ENCODE measurements at regions not wholly inside any gene's neighbourhood (a gene's known extent, or its start where the extent isn't known, plus 50 kb on each side); places are given as distances from the start of the nearest gene placed in this dataset.

DNA sequence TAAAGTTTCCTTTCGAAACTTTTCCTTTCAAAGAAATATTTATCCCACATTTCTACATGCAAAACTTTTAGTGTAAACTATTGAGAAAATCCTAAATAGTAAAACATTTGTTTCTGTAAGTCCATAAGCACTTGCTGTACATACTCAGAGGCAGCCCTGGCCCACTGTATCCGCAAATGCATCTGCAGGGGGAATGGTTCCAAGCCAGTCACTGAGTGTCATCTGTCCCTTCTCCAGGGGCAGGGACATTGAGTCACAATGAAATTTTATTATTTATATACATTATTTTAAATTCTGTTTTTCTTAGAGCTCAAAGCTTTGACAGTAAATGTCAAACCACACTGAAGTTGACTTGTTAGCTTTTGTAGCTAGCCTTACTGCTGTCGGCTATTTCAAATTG, 367.2 kb downstream of the MTX2 start:
- no peak for DNase-seq (ENCODE audit: extremely low spot score)
- Histone ChIP-seq H3K36me3 (ENCODE audit: insufficient read depth) (no peaks in the 10 kb centered on the region), H3K4me1 (ENCODE audit: insufficient read depth) (no peaks in the 10 kb centered on the region), H3K4me3 (ENCODE audit: low read depth, low read length) (no peak overlapping the region), H3K27ac (ENCODE audit: low read depth) (no peak overlapping the region)
- 73% methylated on average over 3 of the region's 3 CpGs for WGBS

DNA sequence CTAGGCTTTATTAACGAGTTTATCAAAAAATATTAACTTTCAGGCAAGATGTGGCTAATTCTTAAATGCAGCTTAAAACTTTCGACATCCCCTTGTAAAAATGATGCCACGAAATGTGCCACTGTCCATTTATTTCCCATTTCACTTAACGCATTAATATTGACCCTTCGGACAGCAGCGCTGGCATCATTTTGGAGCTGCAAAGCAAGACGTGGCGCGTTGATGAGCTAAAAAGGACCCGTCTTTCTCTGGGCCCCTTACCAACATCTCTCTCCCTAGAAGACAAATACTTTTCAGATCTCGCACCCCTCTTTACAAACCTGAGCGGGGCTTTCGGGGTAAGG, 367.9 kb downstream of the MTX2 start:
- H3K4me3 ChIP-seq (ENCODE audit: low read depth, low read length), result peak overlapping the region; percentile 56
- H3K4me1 ChIP-seq (ENCODE audit: insufficient read depth), result no peaks in the 10 kb centered on the region
- no peaks in the 10 kb centered on the region for H3K36me3 ChIP-seq (ENCODE audit: insufficient read depth)
- 30% methylated on average over 13 of the region's 13 CpGs for WGBS
- DNase-seq (ENCODE audit: extremely low spot score), result no peak
- H3K27ac ChIP-seq (ENCODE audit: low read depth), result no peak overlapping the region

DNA sequence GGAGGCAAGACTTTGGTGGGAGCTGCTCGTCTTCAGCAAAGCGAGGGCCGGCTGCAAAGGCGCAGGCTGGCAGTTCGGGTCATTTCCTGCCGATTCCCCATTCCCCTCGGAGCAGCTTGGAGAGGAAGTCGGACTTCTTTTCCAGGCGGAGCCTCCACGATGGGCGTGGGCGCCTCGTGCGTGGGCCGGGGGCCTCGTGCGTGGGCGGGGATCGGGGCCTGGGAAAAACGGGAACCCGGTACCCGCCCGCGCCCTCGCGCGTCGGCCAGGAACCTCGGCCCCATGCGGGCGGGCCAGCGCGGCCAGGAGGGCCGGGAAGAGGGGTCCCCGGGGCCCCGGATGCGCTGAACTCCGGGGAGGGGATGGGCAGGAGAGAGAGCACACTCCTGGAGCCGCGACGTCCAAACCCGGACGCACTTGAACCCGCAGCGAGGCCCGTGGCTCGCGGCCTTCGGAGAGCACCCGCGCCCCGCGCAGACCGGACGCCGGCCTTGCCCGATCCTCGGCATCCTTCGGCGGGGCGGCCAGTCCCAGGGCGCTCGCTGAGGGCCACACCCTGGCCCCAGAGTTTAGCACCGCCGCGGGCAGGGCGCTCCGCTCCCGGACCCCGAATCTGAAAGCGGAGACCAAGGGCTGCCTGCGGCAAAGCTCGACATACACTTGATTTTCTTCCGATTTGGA, 368.4 kb downstream of the MTX2 start:
- no peak for DNase-seq (ENCODE audit: extremely low spot score)
- no peaks in the 10 kb centered on the region for H3K4me1 ChIP-seq (ENCODE audit: insufficient read depth)
- H3K36me3 ChIP-seq (ENCODE audit: insufficient read depth), result no peaks in the 10 kb centered on the region
- WGBS, result 1% methylated on average over 74 of the region's 74 CpGs
- no peak overlapping the region for H3K27ac ChIP-seq (ENCODE audit: low read depth)
- H3K4me3 ChIP-seq (ENCODE audit: low read depth, low read length), result peak overlapping the region; percentile 56

DNA sequence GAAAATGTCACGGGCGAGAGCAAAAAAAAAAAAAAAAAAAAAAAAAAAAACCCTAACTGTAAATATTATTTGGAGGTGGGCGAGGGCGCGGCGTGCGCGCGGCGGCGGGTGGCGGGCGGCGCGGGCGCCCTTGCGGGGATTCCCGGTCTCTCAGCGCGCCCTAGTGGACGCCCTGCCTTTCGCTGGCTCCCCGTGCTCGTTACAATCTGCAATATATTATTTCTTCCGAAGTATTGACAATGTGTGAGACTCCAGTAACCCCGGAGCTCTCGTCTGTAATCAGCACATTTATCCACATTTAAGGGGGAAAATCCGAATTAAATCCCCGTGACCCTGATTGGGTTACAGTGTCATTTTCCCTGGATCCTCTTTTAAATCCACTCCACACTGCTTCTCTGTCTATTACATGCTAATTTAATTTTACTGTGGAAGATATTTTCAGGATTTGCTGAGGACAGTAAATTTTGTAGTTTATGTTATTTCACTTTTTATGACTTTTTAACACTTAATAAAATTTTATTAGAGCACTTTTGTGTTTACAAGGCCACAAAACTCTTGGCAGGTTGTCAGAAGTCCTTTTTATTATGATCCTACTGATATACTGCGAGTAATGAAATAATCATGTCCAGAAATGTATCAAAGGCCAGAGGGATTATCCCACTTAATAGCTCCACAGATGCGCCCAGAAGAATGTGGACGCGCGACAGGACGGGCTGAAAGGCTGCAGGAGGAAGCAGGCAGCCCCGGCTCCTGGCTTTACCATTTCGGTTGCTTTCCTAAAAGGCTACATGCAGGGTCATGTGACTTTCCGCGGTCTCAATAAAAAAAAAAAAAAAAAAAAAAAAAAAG, 369.1 kb downstream of the MTX2 start:
- H3K4me3 ChIP-seq (ENCODE audit: low read depth, low read length), result peak overlapping the region; percentile 56
- WGBS, result 4% methylated on average over 39 of the region's 39 CpGs
- no peak overlapping the region for H3K27ac ChIP-seq (ENCODE audit: low read depth)
- no peak for DNase-seq (ENCODE audit: extremely low spot score)
- no peaks in the 10 kb centered on the region for H3K36me3 ChIP-seq (ENCODE audit: insufficient read depth)
- H3K4me1 ChIP-seq (ENCODE audit: insufficient read depth), result no peaks in the 10 kb centered on the region

DNA sequence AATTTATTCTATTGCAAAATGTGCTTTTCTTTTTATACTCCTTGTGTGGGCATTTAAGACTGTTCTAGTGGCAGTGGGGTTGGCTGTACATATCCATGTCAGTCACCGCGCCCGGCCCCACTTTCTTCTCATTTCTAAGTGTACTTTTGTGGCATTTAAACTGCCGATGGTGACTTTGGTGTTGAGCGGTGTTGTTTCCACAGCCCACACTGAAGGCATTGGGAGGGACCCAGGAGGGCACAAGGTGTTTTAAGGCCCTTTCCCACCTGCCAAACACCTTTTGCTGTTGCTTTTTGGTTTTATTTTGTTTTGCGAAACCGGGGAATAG, 369.7 kb downstream of the MTX2 start:
- H3K4me1 ChIP-seq (ENCODE audit: insufficient read depth), result no peaks in the 10 kb centered on the region
- no peak overlapping the region for H3K27ac ChIP-seq (ENCODE audit: low read depth)
- WGBS, result 44% methylated on average over 7 of the region's 7 CpGs
- no peak overlapping the region for H3K4me3 ChIP-seq (ENCODE audit: low read depth, low read length)
- H3K36me3 ChIP-seq (ENCODE audit: insufficient read depth), result no peaks in the 10 kb centered on the region
- DNase-seq (ENCODE audit: extremely low spot score), result no peak

DNA sequence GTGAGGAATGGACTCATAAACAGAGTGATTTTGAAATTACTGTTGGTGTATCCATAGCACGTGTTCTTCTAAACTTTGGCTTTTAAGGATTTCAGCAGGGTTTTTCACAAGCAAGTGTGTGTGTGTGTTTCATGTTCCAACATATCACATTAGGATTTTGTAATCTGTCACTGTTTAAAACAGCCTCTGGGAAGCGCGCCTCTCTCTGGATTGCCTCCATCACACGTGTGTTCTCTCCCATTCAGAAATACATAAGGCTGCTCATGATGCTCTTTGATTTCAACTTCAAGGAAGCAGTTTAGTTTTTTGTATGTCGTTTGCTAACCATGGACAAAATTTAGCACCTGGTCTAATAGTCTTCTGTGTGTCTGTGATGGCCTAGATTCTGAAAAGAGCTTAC, 370.4 kb downstream of the MTX2 start:
- DNase-seq (ENCODE audit: extremely low spot score), result no peak
- WGBS, result 30% methylated on average over 5 of the region's 5 CpGs
- H3K36me3 ChIP-seq (ENCODE audit: insufficient read depth), result no peaks in the 10 kb centered on the region
- no peak overlapping the region for H3K27ac ChIP-seq (ENCODE audit: low read depth)
- no peak overlapping the region for H3K4me3 ChIP-seq (ENCODE audit: low read depth, low read length)
- no peaks in the 10 kb centered on the region for H3K4me1 ChIP-seq (ENCODE audit: insufficient read depth)

DNA sequence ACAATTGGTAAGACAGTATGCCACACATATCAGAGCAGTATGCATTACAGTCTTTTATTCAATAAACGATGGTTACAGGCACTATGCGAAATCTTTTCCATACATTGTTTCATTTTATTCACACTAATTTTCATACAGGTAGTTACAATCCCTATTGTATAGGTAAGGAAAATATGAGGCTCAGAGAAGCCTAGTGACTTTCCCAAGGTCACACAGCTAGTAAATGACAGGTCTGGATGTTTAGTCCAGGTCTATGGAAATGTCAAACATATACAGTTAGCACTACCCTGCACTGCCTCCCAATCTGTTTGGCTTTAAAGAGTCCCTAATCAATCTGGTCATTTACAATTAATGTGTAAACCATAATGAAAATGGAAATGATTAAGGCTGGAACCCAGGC, 372.2 kb downstream of the MTX2 start:
- Histone ChIP-seq H3K36me3 (ENCODE audit: insufficient read depth) (no peaks in the 10 kb centered on the region), H3K27ac (ENCODE audit: low read depth) (no peak overlapping the region), H3K4me3 (ENCODE audit: low read depth, low read length) (no peak overlapping the region), H3K4me1 (ENCODE audit: insufficient read depth) (no peaks in the 10 kb centered on the region)
- DNase-seq (ENCODE audit: extremely low spot score), result no peak
- 94% methylated on average over 2 of the region's 2 CpGs for WGBS

DNA sequence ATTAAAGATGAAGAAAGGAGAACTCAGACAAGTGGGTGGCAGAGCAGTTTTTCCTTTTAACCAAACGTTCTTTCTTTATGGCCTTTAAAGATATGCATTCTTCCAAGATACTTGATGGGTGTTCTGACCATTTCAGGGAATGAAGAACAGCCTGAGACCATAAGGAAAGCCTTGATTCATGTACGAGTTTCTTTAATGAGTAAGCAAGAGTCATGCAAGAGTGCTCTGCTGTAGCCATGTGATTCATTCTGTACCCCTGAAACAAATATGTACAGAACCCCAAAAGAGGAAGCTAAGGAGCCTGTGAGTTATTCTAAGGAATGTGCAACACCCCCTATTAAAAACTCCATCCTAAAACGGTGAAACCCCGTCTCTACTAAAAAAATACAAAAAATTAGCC, 372.8 kb downstream of the MTX2 start:
- Histone ChIP-seq H3K4me1 (ENCODE audit: insufficient read depth) (no peaks in the 10 kb centered on the region), H3K27ac (ENCODE audit: low read depth) (no peak overlapping the region), H3K4me3 (ENCODE audit: low read depth, low read length) (no peak overlapping the region), H3K36me3 (ENCODE audit: insufficient read depth) (no peaks in the 10 kb centered on the region)
- WGBS, result 63% methylated on average over 4 of the region's 4 CpGs
- no peak for DNase-seq (ENCODE audit: extremely low spot score)

DNA sequence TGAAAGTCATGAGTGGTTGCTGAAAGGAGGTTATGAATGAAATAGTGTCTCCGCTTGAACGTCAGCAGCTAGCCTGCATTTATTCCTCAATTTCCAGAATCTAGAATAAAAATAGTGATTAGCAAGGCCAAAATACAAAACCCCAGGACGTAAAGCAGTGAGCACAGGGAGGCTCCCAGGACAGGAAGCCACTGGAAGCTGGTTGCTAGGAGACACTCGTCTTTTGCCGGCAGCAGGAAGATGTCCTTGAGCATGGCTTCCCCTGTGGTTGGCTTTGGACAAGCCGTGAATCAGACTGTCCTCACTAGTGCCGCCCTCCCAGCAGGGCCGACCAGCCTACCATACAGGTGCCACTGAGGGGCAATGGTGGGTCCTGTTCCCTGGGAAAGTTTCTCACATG, 374.4 kb downstream of the MTX2 start:
- Histone ChIP-seq H3K4me3 (ENCODE audit: low read depth, low read length) (no peak overlapping the region), H3K27ac (ENCODE audit: low read depth) (no peak overlapping the region), H3K4me1 (ENCODE audit: insufficient read depth) (no peaks in the 10 kb centered on the region), H3K36me3 (ENCODE audit: insufficient read depth) (no peaks in the 10 kb centered on the region)
- DNase-seq (ENCODE audit: extremely low spot score), result no peak
- 25% methylated on average over 8 of the region's 8 CpGs for WGBS

DNA sequence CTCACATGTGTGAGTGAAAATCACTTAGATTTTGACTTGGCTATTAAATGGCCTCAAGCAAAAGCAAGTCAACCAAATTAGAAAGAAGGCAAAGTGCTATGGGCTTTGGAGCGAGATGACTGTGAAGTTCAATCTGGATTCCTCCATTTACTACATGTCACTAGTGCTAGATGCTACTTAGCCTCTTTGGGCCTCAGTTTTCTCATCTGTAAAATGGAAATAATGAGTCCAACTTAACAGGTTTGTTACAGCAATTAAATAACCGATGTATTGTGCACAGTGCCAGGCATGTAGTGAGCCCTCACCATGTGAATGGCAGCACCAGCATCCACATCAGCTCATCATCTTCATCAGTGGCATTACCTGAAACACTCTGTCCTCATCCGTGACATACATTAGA, 376.3 kb downstream of the MTX2 start:
- H3K36me3 ChIP-seq (ENCODE audit: insufficient read depth), result no peaks in the 10 kb centered on the region
- H3K4me3 ChIP-seq (ENCODE audit: low read depth, low read length), result no peak overlapping the region
- DNase-seq (ENCODE audit: extremely low spot score), result no peak
- no peak overlapping the region for H3K27ac ChIP-seq (ENCODE audit: low read depth)
- H3K4me1 ChIP-seq (ENCODE audit: insufficient read depth), result no peaks in the 10 kb centered on the region
- 94% methylated on average over 3 of the region's 3 CpGs for WGBS

DNA sequence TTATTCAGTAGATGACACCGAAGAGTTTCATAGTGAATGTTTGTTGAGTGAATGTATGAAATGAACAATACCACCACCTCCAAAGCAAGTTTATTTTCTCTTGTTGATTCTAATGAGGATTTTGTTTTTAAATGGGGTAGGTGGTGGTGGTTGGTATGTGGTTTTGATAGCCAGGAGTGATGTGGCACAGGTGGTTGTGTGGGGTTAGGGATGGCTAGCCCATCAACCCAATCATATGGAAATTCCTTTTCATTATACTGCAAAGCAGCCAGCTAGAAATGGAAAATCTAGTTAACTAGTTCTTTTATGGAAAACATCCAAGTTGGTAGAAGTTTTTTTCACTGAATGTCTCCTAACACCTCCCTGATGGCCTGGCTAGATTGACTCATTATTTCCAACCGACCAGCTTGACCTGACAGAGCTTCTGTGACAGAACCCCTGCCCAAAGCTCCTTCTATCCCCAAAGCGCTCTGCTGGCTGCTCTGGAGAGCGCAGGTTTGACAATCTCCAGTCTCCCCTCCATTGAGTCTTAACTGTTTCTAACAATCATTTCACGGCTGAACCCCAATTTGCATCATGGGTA, 376.9 kb downstream of the MTX2 start:
- no peak for DNase-seq (ENCODE audit: extremely low spot score)
- Histone ChIP-seq H3K4me3 (ENCODE audit: low read depth, low read length) (no peak overlapping the region), H3K36me3 (ENCODE audit: insufficient read depth) (no peaks in the 10 kb centered on the region), H3K27ac (ENCODE audit: low read depth) (no peak overlapping the region), H3K4me1 (ENCODE audit: insufficient read depth) (no peaks in the 10 kb centered on the region)
- 71% methylated on average over 5 of the region's 5 CpGs for WGBS

DNA sequence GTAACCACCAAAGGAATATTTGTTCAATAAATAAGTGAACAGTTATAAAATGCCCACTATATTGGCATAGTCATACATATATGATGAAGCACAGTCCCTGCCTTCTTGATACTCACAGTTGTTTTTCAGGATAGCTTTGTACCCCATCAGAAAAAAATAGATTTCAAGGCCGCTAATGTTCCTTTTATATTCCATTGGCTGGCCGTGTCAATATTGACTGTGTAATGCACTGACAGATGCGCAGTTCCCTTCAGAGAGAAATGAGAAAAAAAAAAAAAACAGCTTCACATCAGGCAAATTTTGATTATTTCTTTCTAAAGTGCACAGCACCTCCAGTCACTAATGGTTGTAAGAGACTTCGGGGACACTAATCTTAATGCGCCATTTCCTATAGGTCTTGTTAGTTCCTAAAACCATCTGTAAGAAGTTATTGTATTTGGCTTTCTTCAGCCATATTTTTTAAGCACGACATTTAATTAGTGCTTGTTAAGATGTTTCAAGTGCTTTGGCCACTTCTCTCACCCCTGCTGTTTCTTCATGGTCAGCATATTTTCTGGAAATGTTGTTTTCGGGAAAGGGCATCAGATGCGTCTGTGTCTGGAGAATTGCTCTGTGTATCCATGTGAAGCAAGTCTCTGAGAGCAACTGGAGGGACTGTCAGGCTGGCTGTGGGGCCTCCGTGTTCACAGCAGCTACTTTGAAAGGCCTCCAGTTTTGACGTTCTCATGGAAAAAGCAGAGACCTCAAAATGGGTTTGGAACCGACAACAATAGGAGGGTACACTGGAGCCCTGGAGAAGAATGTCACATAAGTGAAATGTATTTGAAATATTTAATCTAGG, 378.3 kb downstream of the MTX2 start:
- Histone ChIP-seq H3K4me3 (ENCODE audit: low read depth, low read length) (no peak overlapping the region), H3K27ac (ENCODE audit: low read depth) (no peak overlapping the region), H3K36me3 (ENCODE audit: insufficient read depth) (no peaks in the 10 kb centered on the region), H3K4me1 (ENCODE audit: insufficient read depth) (no peaks in the 10 kb centered on the region)
- DNase-seq (ENCODE audit: extremely low spot score), result no peak
- WGBS, result 75% methylated on average over 11 of the region's 11 CpGs

DNA sequence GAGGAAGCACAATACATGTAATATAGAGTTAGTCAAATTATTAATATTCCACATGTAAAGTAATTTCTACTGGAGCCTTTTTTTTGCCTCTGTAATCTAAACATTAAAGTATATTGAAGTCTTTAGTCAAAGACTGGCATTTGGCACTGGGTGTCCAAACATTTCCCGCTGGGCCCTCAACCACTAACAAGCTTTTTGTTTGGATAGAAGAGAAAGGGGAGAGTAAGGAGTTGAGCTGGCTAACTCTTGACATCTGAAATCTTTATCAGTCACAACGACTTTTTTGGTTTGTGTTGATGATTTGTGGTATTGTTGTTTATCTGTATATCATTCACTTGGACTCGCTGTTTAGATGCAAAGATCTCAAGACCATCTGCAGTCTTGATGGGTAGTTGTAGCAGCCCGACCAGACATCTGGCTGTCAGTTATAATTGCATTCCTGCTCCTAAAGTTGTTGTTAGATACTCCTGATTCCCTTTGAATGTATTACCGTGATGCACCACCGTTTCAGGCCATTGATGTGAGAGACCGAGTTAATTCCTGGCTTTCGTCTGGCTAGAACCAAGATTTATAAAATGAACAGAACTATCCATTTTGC, 379.6 kb downstream of the MTX2 start:
- Histone ChIP-seq H3K4me1 (ENCODE audit: insufficient read depth) (no peaks in the 10 kb centered on the region), H3K36me3 (ENCODE audit: insufficient read depth) (no peaks in the 10 kb centered on the region), H3K27ac (ENCODE audit: low read depth) (no peak overlapping the region), H3K4me3 (ENCODE audit: low read depth, low read length) (no peak overlapping the region)
- DNase-seq (ENCODE audit: extremely low spot score), result no peak
- WGBS, result 61% methylated on average over 8 of the region's 8 CpGs

Data from urinary bladder (tissue), 3 donors.